NCI-H2227 (cell line): ENCODE measurements at regions not wholly inside any gene's neighbourhood (a gene's known extent, or its start where the extent isn't known, plus 50 kb on each side); places are given as distances from the start of the nearest gene placed in this dataset.
"Not testable (repeated sequence)": the region's sequence is repeated elsewhere in the genome, so short reads cannot be mapped to it uniquely, and the experiment has no call there.

Source experiments
- DNase-seq: peaks from one replicate; lab custom pipeline; 2025; ENCODE audit not compliant: unreplicated experiment; lab: John Stamatoyannopoulos, UW

DNA sequence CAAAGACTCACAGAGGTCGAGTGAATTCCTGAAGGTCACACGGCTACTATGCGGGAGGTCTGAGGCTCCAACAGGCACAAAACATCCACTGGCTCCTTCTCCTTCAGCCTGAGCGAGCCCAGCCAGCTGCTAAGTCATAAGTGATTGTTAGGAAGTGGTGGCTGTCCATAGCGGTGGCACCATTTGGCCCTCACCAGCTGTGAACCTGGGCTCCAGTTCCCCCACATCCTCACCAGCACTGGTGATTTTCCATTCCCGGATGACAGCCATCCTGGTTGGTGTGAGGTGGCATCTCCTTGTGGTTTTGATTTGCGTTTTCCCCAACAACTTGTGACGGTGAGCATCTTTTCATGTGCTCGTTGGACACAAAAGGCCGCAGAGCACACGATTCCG lies 302.8 kb downstream of the FOXL1 start:
- DNase-seq: no peak

DNA sequence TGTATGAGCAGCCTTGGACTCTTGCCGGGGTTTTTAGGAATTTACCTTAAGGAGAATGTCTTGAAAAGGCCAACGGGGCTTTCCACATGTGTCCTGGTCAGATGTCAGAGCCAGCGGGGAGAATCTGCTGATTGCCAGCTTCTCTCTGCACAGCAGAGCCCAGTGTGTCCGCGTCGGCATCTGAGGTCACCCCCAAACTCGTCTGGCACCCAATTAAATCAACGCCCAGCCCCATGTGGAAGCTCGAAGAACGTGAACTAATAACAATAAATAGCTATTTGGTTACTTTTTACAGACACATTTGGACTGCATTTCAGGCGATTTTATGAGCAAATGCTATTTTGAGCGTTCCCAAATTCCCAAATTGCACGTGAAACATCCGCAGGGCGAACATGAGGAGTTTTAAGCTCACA lies 303.5 kb downstream of the FOXL1 start:
- no peak for DNase-seq

DNA sequence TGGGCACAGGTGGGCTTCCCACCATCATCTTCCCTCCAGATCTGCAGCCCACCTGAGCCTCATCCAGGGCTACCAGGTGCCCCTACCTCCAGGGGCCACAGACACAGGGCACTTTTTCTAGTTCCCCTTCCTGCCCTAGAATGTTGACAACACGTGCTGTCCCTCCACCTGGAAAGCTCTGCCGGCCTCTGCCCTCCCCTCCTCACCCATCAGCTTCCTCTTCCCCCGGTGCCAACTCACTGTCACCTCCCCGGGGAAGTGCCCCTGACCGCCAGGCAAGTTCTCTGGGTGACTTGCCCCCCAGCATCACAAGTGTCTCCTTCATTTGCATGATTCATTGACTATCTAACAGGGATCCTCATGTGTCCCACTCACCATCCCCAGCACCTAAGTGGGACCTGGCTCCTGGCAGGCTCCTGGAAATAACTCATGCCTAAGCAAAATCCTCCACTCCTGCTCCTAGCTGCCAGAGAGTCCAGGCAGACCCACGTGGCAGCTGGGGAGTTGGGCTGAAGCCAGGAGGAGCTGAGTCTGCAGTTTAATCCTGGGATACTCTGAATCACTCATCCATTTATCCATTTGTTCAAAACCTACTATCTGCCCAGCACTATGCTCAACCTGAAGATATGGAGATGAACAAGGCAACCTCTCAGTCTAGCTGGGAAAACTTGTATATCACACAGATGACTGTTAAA lies 304.4 kb downstream of the FOXL1 start:
- DNase-seq: no peak

DNA sequence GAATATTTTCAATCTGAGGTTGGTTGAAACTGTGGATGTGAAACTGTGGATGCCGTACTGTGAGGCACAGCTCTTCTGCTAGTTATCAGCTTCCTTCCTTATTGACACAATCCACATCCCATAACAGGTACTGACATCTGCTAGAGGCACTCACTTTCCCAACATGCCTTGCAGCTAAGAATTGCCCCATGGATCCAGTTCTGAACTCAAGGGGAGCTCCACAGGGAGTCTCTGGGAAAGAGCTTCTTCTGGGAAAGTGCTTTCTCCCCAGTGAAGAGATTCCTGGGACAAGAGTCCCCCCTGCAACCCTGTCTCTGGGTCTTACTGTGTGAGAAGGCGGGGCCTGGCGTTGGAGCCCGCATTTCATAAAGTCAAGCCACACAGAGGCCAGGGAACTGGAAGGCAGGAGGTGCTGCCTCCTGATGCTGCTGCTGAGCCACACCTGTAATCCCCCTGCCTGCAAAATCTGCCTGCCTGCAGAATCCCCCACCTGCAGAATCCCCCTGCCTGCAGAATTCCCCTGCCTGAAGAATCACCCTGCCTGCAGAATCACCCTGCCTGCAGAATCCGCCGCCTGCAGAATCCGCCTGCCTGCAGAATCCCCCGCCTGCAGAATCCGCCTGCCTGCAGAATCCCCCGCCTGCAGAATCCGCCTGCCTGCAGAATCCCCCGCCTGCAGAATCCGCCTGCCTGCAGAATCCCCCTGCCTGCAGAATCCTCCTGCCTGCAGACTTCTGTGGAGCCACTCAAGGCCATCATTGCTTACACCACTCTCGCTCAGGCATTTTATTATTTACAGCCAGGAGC lies 305.4 kb downstream of the FOXL1 start:
- no peak for DNase-seq

DNA sequence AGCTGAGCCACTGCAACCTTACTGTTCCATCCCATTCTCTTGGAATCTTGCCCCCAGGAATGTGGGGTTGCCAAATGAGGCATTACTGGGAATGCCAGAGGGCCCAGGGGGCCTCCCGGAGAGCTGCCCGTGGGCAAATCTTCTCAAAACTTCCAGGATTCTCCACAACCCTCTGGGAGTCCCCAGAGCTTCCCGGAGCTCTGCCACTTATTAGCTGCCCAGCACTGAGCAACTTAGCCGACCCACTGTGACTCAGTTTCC lies 306.0 kb downstream of the FOXL1 start:
- no peak for DNase-seq

DNA sequence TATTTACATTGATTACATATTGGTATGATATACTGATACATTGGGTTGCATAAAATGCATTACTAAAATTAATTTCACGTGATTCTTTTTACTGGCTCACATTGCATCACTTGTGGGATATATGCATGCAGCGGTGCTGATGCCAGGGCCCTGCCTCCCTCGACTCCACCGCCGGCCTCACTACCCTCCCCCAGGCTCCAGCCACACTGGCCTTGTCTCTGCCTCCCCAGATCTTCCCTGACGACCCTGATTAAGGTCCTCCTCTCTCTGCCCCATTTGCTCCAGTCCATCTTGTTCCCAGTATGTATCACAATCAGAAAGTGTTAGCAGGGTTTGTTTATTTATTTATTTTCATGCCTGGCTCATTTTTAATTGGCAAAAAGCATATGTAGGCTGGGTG lies 306.8 kb downstream of the FOXL1 start:
- no peak for DNase-seq

DNA sequence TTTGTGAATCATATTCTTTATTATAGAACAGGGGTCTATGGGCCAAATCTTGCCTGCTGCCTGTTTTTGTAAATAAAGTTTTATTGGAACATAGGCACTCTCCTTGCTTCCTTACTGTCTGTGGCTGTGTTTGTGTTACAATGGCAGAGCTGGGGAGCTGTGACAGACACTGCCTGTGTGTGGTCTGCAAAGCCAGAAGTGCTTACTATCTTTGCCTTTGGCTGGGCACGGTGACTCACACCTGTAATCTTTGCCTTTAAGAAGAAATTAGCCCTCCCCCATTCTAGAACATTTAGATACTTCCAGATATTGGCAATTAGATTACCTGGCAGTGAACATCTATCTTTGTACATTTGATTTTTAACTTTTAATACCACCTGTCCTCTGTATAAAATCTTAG lies 308.3 kb downstream of the FOXL1 start:
- no peak for DNase-seq

DNA sequence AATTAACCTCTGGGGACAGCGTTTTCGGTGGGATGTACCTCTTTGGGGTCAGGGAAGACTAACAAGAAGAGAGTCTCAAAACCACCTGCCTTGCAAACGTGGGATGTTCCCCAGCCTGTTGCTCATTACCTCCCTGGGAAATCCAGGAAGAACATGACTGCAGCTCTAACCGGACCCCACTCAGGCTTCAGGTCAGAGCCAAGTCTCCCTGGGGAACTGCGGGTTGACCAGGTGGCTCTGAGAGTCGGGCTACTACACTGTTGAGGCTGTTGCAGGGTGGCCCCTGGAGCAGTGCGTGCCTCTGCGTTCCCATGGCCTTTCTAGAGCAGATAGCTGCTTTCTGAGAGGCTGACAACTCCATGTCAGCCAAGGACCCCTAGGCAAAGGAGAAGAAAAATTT lies 309.1 kb downstream of the FOXL1 start:
- DNase-seq: no peak

DNA sequence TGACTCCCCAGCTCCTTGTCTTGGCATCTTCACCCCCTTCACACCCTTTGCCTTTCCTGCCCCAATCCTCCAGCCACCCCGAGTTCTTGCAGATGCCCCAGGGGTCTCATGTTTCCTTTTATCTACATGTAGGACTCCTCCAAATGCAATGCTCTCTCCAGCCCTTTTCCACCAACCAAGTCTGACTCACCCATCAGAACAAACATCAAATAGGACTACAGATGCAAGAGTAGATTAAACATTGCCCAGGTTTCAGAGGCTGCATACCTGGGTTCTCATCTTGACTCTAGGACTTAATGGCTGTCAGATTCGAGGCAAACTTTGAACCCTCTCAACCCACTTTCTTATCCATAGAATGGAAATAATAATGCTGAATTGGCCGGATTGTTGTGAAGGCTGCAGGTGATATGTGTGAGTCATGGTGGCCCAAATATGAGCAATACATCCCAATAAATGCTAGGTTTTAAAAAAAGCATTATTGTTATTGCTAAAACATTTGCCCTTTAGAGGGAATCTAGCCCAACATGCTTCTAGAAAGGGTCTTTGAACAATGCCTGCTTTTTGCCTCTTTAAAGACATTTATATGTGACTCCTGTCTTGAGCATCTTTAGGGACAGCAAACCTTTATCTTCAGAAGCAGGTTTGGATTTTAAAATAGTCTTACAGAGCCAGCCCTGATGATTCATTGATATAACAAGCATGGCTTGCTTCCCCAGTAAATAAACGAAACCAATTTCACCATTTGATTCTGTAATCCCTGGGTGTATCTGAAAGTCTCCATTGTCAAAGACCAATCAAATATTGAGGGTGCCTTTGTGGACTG lies 310.1 kb downstream of the FOXL1 start:
- DNase-seq: no peak

DNA sequence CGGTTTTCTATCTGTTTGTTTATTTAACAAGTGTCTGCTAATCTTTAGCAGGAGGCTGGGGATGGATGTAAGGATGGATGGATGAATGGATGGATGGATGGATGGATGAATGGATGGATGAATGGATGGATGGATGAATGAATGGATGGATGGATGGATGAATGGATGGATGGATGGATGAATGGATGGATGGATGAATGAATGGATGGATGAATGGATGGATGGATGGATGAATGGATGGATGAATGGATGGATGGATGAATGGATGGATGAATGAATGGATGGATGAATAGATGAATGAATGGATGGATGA lies 310.7 kb downstream of the FOXL1 start:
- not testable (repeated sequence) for DNase-seq

DNA sequence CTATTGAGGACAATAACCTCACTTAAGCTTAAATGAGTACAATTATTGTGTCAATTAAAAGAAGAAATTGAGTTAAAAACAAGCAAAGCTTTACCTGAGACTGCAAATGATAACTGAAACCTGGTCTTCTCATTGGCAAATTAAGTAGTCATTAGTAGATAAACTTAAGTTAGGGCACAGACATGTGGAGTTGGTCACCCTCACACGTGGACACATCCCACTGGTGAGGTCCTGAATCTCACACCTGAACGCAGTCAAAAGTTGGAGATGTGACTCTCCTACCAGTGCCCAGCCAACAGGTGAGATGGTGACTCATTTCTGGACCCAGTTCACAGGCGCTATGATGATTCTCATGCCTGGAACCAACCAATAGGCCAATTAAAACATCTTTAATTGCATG lies 311.6 kb downstream of the FOXL1 start:
- no peak for DNase-seq

DNA sequence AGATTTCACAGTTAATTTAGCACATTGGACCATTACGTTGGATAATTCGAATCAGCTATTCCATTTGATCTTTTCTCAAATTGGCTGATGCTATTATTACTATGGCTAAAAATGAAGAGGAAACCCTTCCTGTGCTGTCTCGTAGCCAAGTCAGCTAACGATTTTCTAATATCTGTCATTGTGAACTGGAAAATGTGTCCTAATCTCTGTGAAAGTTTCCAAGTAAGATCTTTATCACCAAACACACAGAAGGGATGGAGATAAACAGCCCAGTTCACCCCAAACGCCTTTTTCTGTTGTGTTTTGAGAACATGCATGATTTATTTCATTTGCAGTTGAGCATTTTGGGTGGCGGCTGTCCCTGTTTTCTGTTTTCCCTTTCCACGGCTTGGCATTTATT lies 312.8 kb downstream of the FOXL1 start:
- no peak for DNase-seq

DNA sequence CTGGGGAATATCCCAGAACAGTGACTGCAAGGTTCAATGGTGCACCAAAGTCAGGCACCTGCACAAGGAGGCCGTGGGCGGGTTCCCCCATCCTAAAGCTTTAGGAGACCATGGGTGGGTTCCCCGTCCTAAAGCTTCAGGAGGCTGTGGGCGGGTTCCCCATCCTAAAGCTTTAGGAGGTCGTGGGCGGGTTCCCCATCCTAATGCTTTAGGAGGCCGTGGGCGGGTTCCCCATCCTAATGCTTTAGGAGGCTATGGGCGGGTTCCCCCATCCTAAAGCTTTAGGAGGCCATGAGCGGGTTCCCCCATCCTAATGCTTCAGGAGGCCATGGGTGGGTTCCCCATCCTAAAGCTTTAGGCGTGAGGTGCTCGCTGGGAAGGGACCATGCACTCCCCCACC lies 313.3 kb downstream of the FOXL1 start:
- DNase-seq: no peak

DNA sequence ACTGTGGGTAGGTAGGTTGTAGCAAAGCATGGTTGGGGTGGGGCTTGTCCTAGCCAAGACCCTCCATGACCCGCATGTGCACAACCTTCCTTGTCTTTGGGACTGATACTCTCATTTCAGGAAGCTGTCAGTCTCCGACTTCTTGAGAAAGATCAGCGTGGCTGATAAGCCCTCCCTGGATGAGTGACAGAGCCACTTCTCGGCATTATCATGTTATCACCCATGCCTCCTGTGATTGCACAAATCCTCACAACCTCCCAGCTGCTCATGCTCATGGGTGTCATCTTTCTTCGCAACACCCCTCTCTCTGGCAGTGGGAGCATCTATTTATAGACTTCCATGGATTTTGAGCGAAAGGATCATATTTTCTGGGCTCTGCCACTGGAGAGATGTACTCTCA lies 314.2 kb downstream of the FOXL1 start:
- no peak for DNase-seq

DNA sequence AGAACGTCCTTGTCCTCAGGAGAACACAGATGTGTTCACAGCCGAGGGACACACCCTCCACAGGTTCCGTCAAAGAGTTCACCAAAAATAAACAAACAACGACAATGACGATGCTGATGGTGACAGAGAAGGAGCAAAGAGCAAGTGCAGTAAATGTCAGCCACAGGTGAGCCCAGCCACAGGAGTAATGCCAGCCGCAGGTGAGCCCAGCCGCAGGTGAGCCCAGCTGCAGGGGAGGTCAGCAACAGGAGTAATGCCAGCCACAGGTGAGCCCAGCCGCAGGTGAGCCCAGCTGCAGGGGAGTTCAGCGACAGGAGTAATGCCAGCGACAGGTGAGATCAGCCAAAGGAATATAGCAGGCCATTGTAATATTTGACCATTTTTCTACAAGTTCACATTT lies 315.2 kb downstream of the FOXL1 start:
- no peak for DNase-seq

DNA sequence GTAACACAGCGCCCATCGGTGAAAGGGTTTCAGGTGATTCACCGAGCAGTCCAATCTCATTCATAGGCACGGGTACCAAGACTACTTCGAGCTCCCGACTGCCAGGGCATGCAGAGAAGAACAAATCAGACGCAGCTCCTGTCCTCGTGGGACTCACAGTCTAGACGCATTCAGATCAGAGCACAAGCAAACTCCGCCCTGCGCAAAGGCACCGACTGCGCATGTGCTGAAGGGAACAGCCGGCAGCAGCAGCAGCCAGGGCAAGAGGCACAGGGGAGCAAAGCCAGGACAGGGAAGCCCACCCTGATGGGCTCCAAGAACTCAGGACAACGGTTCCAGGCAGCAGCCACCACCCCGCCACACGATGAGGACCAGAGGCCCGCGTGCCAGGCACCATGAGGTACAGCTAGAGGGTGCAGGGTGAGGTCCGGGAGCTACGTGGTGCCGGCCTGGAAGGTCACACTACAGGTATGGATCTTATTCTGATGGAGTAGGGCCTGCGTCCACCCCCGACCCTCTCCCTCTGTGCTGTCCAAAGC lies 315.7 kb downstream of the FOXL1 start:
- DNase-seq: no peak

DNA sequence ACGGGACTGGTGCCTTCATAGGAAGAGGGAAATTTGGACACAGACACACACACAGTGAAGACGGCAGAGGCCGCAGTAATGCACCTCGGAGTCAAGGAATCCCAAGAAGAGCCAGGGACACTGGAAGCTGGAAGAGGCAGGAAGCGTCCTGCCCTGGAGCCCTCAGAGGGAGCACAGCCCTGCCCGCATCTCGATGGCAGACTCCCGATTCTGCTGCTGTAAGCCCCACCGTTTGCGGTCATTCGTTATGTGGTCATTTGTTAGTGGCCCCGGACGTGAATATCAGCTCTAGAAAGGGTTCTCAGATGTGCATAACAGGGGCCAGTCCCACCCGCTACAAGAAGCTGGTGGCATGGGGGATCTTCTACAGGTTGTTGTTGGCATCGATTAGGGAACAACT lies 316.6 kb downstream of the FOXL1 start:
- DNase-seq: no peak

DNA sequence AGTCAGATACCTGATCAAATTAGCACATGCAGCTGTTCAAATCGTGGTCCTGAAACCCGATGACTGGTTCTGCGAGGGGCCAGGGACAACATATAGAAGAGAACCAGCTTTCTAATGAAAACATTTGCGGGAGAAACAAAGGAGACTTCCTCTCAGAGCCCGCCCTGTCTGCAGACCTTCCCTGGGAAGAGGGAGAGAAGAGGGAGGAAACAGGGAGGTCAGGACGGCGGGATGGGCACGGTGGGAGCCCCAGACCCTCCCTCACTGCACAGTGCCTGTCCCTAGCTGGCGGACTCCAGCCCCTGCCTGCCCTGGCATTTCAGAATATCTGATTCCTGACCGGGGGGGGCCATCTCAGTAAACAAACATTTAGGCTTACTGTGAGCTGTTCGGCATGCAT lies 317.3 kb downstream of the FOXL1 start:
- no peak for DNase-seq

DNA sequence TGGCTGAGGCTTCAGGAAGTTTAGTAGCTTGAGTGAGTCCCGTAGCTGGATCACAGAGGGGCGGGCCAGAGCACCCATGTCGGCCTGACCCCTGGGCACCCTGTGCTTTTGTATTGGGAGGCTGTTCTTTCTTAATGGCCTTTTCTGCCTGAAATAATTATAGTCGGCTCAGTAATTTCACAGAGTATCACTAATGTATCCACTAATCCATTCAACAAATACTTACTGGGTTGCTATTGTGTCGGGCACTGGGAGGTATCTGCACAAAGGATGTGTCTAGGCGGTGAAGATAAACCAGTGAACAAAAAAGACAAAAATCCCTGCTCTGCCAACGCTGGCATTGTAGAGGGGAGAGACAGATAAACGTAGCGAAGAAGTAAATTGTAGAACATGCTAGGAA lies 318.6 kb downstream of the FOXL1 start:
- no peak for DNase-seq

DNA sequence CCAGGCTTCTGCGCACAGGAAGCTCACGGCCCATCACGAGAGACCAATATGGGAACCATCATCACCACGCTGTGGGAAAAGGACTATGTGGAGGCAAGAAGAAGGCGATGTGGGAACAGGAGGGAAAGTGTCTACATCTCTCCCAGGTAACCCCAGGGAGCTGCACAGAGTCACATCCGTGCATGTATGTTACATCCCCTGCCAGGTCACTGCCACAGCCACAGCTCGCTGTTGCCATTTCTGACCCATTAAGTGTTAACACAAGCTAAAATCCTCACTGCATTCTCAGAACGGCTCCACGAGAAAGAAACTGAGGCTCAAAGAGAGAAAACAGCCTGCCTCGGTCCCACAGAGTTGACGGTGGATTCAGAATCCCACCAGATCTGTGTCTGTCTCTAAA lies 319.1 kb downstream of the FOXL1 start:
- DNase-seq: no peak

DNA sequence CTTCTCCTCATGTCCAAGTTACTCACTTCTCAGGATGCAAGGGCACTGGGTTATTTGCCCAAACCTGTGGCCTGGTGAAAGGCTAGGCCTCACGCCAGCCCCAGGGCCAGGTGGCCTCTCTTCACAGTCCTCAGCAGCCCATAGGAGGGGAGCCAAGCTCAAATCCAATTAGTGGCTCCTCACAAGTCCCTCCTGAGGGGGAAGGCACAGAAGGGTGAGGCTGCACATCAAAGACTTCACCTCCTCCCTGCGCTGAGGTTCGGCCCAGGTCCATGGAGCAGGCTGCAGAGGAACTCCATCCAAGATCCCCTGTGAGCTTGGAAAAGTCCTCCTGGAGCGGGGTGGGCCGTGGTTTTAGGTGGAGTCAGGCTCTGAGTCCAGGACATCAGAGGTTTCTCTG lies 320.0 kb downstream of the FOXL1 start:
- DNase-seq: no peak

DNA sequence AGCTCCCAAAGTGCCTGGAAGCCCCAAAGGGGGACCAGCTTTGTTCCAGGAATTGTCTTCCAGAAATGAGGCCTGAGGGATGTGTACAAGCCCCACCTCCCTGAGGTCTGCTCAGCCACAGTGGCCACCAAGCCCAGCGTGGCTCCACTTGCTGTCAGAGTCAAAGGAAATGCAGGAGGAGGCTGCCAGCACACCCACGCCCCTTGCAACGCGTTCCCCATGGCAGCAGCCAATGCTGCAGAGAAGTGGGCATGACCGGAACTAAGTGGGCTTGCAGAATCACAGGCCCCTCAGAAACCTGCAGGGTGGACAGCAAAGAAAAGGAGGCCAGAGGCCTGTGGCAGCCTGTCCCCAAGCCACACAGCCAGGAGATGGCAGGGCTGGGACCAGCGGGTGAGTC lies 320.8 kb downstream of the FOXL1 start:
- no peak for DNase-seq
